ENCODE measurements at regions not wholly inside any gene's neighbourhood (a gene's known extent, or its start where the extent isn't known, plus 50 kb on each side); places are given as distances from the start of the nearest gene placed in this dataset.
A peak's percentile ranks its signal among the peaks of the same experiment; 100 is the strongest.

DNA sequence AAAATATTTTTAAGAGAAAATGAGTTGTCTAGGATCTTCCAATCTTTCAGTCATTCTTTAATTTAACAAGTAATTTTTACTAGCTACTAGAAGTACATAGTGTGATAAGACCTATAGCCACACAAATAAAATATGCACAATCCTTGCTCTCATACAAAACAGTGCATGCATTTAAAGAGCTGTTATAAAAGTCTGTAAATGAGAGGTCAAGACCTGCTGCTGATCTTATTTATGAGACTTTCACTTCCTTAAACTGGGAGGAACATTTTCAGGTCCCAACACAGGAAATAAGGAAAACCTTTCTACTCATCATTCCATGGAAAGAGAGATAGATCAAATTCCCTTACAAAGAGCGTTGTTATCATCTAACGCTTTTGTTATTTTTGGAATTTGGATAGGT lies 54.2 kb upstream of the PAM start:
- no peak for DNase-seq (ENCODE audit: extremely low read depth, insufficient read length)
- TF ChIP-seq CTCF (IDR thresholded peaks at IDR 0.05; ENCODE audit: insufficient read depth, low read length, poor library complexity, severe bottlenecking): no peak
- H3K4me3 ChIP-seq (replicated peaks; ENCODE audit: low read depth, low read length): no peak overlapping the region
- H3K27me3 ChIP-seq (replicated peaks; ENCODE audit: control insufficient read depth, insufficient read depth, low read length): no peaks in the 10 kb centered on the region; the same call in 1 of the 2 replicates
- H3K36me3 ChIP-seq (ENCODE audit: control insufficient read depth, insufficient read depth, low read length): no peaks in the 10 kb centered on the region

- DNase-seq (ENCODE audit: extremely low read depth, insufficient read length): no peak
- Histone ChIP-seq H3K4me3 (replicated peaks; ENCODE audit: low read depth, low read length) (no peak overlapping the region), H3K36me3 (ENCODE audit: control insufficient read depth, insufficient read depth, low read length) (no peaks in the 10 kb centered on the region), H3K27me3 (replicated peaks; ENCODE audit: control insufficient read depth, insufficient read depth, low read length) (no peaks in the 10 kb centered on the region; the same call in 1 of the 2 replicates)
- TF ChIP-seq CTCF (IDR thresholded peaks at IDR 0.05; ENCODE audit: insufficient read depth, low read length, poor library complexity, severe bottlenecking): peak; percentile 14
Measured at GRCh38 chr5:102701748-102702147, 53.4 kb upstream of the PAM start.
